ENCODE measurements at regions not wholly inside any gene's neighbourhood (a gene's known extent, or its start where the extent isn't known, plus 50 kb on each side); places are given as distances from the start of the nearest gene placed in this dataset.

GRCh38 chr2:180130403-180130802 lies 123.3 kb upstream of the CWC22 start:
- no peaks in the 10 kb centered on the region for H3K27me3 ChIP-seq
- intact Hi-C loops (cut with DNase I): no loop called here
- H3K4me3 ChIP-seq: no peak overlapping the region
- H3K4me1 ChIP-seq (ENCODE audit: insufficient read depth): no peaks in the 10 kb centered on the region
- H3K36me3 ChIP-seq: no peaks in the 10 kb centered on the region
- TF ChIP-seq EP300 (IDR thresholded peaks at IDR 0.05) (no peak), CTCF (IDR thresholded peaks at IDR 0.05) (no peak), POLR2A (IDR thresholded peaks at IDR 0.05) (no peak)
- no peaks in the 10 kb centered on the region for H3K9me3 ChIP-seq
- H3K27ac ChIP-seq: no peak overlapping the region
- no peak for DNase-seq

- no peaks in the 10 kb centered on the region for H3K36me3 ChIP-seq
- H3K27ac ChIP-seq: no peak overlapping the region
- no peaks in the 10 kb centered on the region for H3K4me1 ChIP-seq (ENCODE audit: insufficient read depth)
- H3K9me3 ChIP-seq: no peaks in the 10 kb centered on the region
- WGBS, 3 donors: 91 to 97% (median 92%) methylated on average over 2 of the region's 2 CpGs
- no peak overlapping the region for H3K4me3 ChIP-seq
- intact Hi-C loops (cut with DNase I): no loop called here
- H3K27me3 ChIP-seq: no peaks in the 10 kb centered on the region
- TF ChIP-seq EP300 (IDR thresholded peaks at IDR 0.05) (no peak), CTCF (IDR thresholded peaks at IDR 0.05) (no peak), POLR2A (IDR thresholded peaks at IDR 0.05) (no peak)
- DNase-seq: no peak
Observed at GRCh38 chr2:180128861-180129260, 121.8 kb upstream of the CWC22 start.

- no peak overlapping the region for H3K4me3 ChIP-seq
- H3K27me3 ChIP-seq: no peaks in the 10 kb centered on the region
- no peaks in the 10 kb centered on the region for H3K4me1 ChIP-seq (ENCODE audit: insufficient read depth)
- DNase-seq: peak; percentile 24 to 46 (median 27)
- intact Hi-C loops (cut with DNase I): no loop called here
- peak in 1 of 3 donors; percentile 33 for TF ChIP-seq CTCF (IDR thresholded peaks at IDR 0.05)
- no peak for TF ChIP-seq EP300 (IDR thresholded peaks at IDR 0.05)
- no peak for TF ChIP-seq POLR2A (IDR thresholded peaks at IDR 0.05)
- H3K27ac ChIP-seq: no peak overlapping the region
- no peaks in the 10 kb centered on the region for H3K9me3 ChIP-seq
- H3K36me3 ChIP-seq: no peaks in the 10 kb centered on the region
- WGBS, 3 donors: 23 to 27% (median 24%) methylated on average over 13 of the region's 13 CpGs
Observed at GRCh38 chr2:180125245-180125962, 118.3 kb upstream of the CWC22 start.

- 15 to 20% (median 19%) methylated on average over 8 of the region's 8 CpGs for WGBS, 3 donors
Observed at GRCh38 chr2:180124273-180125139, 117.4 kb upstream of the CWC22 start.

GRCh38 chr2:180122874-180123273 lies 115.8 kb upstream of the CWC22 start:
- 68 to 72% (median 69%) methylated on average over 2 of the region's 2 CpGs for WGBS, 3 donors

More at GRCh38 chr2:180124273-180125139, 117.4 kb upstream of the CWC22 start:
- H3K36me3 ChIP-seq: no peaks in the 10 kb centered on the region
- no peak overlapping the region for H3K4me3 ChIP-seq
- H3K27me3 ChIP-seq: no peaks in the 10 kb centered on the region
- no peak for TF ChIP-seq EP300 (IDR thresholded peaks at IDR 0.05)
- intact Hi-C loops (cut with DNase I): no loop called here
- DNase-seq: no peak
- H3K9me3 ChIP-seq: no peaks in the 10 kb centered on the region
- H3K27ac ChIP-seq: no peak overlapping the region
- H3K4me1 ChIP-seq (ENCODE audit: insufficient read depth): no peaks in the 10 kb centered on the region

More at GRCh38 chr2:180122874-180123273, 115.8 kb upstream of the CWC22 start:
- Histone ChIP-seq H3K9me3 (no peaks in the 10 kb centered on the region), H3K27ac (no peak overlapping the region), H3K4me3 (no peak overlapping the region), H3K27me3 (no peaks in the 10 kb centered on the region), H3K36me3 (no peaks in the 10 kb centered on the region), H3K4me1 (ENCODE audit: insufficient read depth) (no peaks in the 10 kb centered on the region)
- DNase-seq: no peak
- TF ChIP-seq EP300 (IDR thresholded peaks at IDR 0.05): no peak
- no peak for TF ChIP-seq CTCF (IDR thresholded peaks at IDR 0.05)
- no peak for TF ChIP-seq POLR2A (IDR thresholded peaks at IDR 0.05)
- intact Hi-C loops (cut with DNase I): no loop called here
